Hematopoietic multipotent progenitor cell (in vitro differentiated cells): ENCODE measurements at regions not wholly inside any gene's neighbourhood (a gene's known extent, or its start where the extent isn't known, plus 50 kb on each side); places are given as distances from the start of the nearest gene placed in this dataset.
A peak's percentile ranks its signal among the peaks of the same experiment; 100 is the strongest.

Experiments used
- DNase-seq, 3 donors: peaks; one replicate each; pipeline ENCODE4 v3.0.0-alpha.2; 2011 to 2015; ENCODE audit warnings: low read depth in 2 of 3, low spot score in 2 of 3

- DNase-seq: no peak
Measured at GRCh38 chr4:122203407-122203806, 51.3 kb downstream of the BLTP1 start.

GRCh38 chr4:122205687-122206086 lies 53.6 kb downstream of the BLTP1 start:
- DNase-seq: no peak

DNA sequence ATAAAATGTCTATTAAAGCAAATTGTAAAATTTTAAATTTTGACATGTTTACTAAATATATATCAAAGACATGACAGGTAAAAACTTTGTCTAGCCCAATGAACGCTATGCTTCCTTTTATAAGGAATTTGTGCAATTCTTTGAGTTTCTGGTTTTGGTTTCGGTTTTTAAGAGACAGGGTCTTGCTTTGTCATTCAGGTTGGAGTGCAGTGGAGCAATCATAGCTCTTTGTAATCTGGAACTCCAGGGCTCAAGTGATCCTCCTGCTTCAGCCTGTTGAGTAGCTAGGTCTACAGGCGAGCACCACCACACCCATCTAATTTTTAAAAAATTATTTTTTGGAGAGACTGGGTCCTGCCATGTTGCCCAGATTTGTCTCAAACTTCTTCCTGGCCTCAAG lies 60.7 kb downstream of the BLTP1 start:
- peak in 2 of 3 donors; percentile 46 to 67 for DNase-seq

DNA sequence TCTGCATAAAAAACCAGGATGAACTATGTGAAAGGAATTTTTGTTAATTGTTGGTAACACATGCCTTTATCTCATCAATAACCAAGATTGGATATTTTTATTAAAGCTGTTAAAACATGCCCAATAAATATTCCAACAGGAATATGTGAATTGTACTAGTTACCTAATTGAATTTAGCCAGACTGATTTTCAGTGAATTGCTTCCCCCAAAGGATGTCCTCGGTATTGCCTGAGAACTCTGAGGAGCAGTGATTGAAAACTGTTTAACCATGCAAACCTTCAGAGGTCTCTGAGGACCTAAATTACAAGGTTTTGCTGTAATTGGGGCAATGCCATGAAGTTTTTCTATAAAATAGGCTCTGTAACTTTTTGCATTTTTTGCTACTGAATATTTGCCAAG lies 66.6 kb downstream of the BLTP1 start:
- DNase-seq: peak in 1 of 3 donors; percentile 13

DNA sequence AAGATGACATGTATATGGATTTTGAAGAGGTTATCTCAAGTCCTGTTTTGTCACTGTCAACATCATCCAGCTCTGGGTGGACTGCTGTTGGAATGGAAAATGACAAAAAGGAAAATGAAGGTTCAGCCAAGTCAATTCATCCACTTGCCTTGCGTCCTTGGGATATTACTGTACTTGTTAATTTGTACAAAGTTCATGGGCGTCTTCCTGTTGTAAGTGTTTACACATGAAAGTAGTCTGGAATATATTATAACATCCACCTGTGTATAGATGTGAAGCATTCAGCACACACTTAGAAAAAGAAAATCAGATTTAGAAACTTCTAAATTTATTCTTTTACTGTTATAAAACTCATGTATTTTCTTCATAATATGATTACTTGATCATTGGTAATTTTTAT lies 67.2 kb downstream of the BLTP1 start:
- DNase-seq: no peak

DNA sequence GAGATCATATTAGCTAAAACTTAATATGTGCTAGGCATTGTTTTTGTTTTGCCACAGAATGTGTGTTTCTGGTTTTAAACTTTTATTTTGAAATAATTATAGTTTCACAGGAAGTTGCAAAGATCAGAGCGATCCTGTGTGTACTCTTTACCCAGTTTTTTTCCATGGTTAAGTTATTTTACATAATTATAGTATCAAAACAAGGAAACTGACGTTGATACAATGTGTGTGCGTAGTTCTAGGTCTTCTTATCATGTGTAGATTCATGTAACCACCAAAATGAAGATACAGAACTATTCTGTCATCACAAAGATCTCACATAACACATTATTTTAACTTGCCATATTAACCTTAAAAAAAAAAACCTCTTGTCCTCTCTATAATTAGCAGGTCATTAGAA lies 69.2 kb downstream of the BLTP1 start:
- no peak for DNase-seq

- DNase-seq: peak in 1 of 3 donors; percentile 44
Measured at GRCh38 chr4:122224348-122224747, 72.2 kb downstream of the BLTP1 start.

DNA sequence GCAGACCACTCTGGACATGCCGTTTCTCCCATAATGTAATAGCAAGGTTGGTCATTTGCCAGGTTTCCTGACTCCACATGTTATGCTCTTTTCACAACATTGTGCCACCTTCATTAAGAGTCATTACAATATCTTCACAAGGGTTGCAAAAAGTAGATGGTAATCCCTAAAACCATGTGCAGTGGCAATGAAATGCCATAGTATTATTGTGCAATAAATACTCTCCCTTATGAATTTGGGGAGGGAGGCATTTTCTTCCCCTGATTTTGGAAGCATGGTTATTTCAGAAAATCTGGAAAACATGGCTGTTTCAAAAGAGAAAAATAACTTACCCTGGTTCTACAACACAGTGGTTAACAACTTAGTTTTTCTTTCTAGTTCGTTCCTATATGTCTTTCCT lies 75.1 kb downstream of the BLTP1 start:
- DNase-seq: no peak

- no peak for DNase-seq
Measured at GRCh38 chr4:122229857-122230256, 77.7 kb downstream of the BLTP1 start.

DNA sequence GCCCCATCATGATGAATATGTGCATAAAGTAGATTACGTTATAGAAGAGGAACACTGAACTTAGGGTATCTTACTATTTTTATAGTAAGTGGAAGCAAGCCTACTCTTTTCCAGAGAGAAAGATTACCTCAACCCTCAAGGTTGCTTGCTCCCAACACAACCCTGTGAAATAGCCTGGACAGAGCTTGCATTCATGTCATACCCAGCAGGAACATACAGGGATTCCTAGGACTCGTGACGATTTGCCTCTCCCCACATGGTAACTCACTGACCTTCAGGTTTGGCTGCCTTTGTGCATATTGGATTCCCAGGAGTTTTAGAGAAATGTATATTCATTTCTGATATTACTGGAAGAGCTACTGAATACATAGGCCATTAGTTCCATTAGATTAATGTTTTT lies 80.5 kb downstream of the BLTP1 start:
- DNase-seq: no peak

- no peak for DNase-seq
Measured at GRCh38 chr4:122234686-122235085, 82.6 kb downstream of the BLTP1 start.

DNA sequence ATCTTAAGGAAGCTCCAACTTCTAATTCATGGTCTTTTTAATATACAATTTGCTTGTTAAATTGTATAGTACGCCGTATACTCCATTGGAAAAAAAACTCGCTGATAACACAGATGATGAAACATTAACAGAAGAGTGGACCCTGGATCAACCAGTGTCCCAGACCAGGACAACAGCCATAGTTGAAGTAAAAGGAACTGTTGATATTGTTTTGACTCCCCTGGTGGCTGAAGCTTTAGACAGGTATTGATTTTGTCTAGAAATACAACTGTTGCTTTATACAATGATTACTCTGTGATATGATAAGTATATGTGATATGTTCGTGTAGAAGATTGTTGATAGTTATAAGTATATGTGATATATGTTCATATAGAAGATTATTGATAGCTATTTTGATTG lies 91.7 kb downstream of the BLTP1 start:
- DNase-seq: no peak

DNA sequence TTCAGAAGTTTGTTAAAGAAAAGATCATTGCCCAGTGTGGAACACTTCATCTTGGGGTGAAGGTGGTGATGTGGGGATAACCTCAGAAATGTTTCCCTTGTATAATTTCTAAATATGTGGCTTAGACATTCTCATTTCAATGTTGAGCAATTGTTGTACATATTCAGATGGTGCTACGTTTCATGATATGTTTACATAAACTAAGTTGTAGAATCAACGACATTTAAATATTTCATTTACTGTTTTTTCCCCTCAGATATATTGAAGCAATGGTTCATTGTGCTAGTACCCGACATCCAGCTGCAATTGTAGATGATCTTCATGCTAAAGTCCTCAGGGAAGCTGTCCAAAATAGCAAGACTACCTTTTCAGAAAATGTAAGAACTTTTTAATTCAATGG lies 92.6 kb downstream of the BLTP1 start:
- DNase-seq: no peak

GRCh38 chr4:122246551-122246950 lies 94.4 kb downstream of the BLTP1 start:
- no peak for DNase-seq

- no peak for DNase-seq
Measured at GRCh38 chr4:122249357-122249756, 97.2 kb downstream of the BLTP1 start.

DNA sequence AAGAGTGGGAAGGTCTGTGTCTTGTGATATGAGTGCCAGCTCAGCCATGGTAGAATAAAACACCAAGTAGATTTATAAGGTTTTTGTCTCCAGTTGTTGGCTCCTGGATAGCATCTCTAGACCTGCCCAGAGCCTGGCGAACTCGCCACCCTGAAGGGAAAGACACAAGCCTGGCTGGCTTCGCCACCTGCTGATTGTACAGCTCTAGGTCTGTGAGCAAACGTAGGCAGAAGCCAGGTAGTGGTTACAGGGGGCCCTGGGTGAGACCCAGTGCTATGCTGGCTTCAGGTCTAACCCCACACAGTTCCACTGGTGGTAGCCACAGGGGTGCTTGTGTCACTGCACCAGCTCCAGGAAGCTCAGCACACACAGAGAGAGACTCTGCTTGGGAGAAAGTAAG lies 100.5 kb downstream of the BLTP1 start:
- no peak for DNase-seq

GRCh38 chr4:122259849-122260248 lies 107.7 kb downstream of the BLTP1 start:
- no peak for DNase-seq

DNA sequence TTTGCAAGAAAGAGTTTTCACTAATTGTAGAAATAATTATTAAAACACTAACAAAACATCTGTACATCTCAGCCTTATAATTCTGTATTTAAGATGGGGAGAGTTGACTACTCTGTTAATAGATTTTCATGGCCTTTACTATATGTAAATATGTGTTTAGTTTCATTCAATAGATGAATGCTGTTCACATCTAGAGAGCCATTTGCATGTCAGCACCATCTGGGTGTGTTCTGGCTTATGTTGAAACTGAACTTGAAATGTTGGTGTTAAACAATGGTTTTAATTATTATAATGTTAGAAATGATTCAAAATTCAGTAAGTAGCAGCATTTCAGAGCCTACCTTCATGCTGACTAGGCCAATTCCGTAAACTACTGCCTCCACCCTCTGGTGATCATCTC lies 102.5 kb upstream of the ADAD1 start:
- no peak for DNase-seq

DNA sequence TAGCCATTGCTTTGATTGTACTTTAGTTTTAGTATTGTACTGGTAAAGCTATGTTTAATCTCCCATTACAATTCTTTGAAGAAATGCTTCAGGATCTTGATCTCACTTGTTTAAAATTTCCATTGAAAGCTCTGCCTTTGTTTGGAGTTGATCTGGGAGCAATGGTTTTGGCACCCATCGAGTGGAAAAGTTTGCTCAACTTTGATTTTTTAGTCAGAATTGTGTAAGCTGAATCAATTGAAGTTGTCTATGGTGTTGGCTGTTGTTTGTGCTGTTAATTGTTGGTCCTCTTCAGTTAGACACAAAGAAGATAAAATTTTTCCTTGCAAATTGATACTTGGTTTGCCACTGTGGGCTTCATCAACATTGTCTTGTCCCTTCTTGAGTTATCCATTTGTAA lies 99.8 kb upstream of the ADAD1 start:
- DNase-seq: no peak

- no peak for DNase-seq
Measured at GRCh38 chr4:122279670-122280069, 99.1 kb upstream of the ADAD1 start.

DNA sequence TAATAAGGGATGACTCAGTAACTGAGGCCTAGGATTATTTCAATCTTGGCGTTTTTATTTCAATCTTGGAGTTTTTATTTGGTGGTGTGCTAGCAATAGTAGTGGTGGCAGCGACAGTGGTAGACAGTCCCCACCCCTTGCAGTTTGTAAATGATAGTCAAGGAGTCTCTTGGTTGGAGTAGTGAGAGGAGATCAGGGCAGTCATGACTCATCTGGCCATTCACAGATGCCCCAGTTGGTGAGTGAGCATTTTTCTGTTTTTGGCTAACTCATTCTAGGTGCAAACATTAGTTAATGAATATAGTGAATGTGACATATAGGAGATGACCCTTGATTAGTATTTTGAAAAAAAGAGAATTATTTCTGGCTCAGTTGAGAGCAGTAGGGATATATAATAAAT lies 93.5 kb upstream of the ADAD1 start:
- DNase-seq: no peak

GRCh38 chr4:122293374-122294365 lies 85.1 kb upstream of the ADAD1 start:
- DNase-seq: no peak

DNA sequence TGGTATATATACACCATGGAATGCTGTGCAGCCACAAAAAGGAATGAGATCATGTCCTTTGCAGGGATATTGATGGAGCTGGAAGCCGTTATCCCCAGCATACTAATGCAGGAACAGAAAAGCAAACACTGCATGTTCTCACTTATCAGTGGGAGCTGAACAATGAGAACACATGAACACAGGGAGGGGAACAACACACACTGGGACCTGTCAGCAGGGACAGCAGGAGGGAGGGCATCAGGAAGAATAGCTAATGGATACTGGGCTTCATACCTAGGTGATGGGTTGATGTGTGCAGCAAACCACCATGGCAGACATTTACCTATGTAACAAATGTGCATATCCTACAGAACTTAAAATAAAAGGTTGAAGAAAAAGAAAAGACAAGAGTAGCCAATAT lies 81.1 kb upstream of the ADAD1 start:
- no peak for DNase-seq
